GM21717 (cell line): ENCODE measurements at regions not wholly inside any gene's neighbourhood (a gene's known extent, or its start where the extent isn't known, plus 50 kb on each side); places are given as distances from the start of the nearest gene placed in this dataset.

Source experiments
- ATAC-seq: cut with Tn5 transposase; IDR thresholded peaks from one replicate; pipeline ENCODE4 v1.9.1; 2021; ENCODE audit warnings: mild to moderate bottlenecking, moderate library complexity; ENCODE audit not compliant: unreplicated experiment

- no peak for ATAC-seq
These were observed 190.4 kb upstream of the PCDH10 start for GRCh38 chr4:132958457-132959263.

- ATAC-seq = no peak
These were observed 167.5 kb upstream of the PCDH10 start for GRCh38 chr4:132981611-132982010.

- no peak for ATAC-seq
These were observed 166.9 kb upstream of the PCDH10 start for GRCh38 chr4:132982151-132982550.

- ATAC-seq = no peak
These were observed 158.0 kb upstream of the PCDH10 start for GRCh38 chr4:132991111-132991510.

- no peak for ATAC-seq
These were observed 156.4 kb upstream of the PCDH10 start for GRCh38 chr4:132992686-132993085.

- ATAC-seq = peak; percentile 69
These were observed 150.4 kb upstream of the PCDH10 start for GRCh38 chr4:132998585-132999230.

GRCh38 chr4:133000012-133000411, 149.1 kb upstream of the PCDH10 start:
- no peak for ATAC-seq

GRCh38 chr4:133003169-133003568, 145.9 kb upstream of the PCDH10 start:
- no peak for ATAC-seq

- no peak for ATAC-seq
These were observed 134.5 kb upstream of the PCDH10 start for GRCh38 chr4:133014473-133015135.

- ATAC-seq = no peak
These were observed 103.8 kb upstream of the PCDH10 start for GRCh38 chr4:133045288-133045687.

GRCh38 chr4:133046156-133046555, 102.9 kb upstream of the PCDH10 start:
- no peak for ATAC-seq

GRCh38 chr4:133058701-133059100, 90.4 kb upstream of the PCDH10 start:
- no peak for ATAC-seq

GRCh38 chr4:133059117-133059516, 90.0 kb upstream of the PCDH10 start:
- no peak for ATAC-seq

GRCh38 chr4:133062851-133063250, 86.2 kb upstream of the PCDH10 start:
- ATAC-seq = no peak

GRCh38 chr4:133068083-133068482, 81.0 kb upstream of the PCDH10 start:
- no peak for ATAC-seq

GRCh38 chr4:133081246-133081645, 67.8 kb upstream of the PCDH10 start:
- no peak for ATAC-seq

GRCh38 chr4:133084421-133084820, 64.7 kb upstream of the PCDH10 start:
- ATAC-seq = no peak

- ATAC-seq = no peak
These were observed 53.5 kb upstream of the PCDH10 start for GRCh38 chr4:133095591-133095990.

GRCh38 chr4:133096972-133097371, 52.1 kb upstream of the PCDH10 start:
- no peak for ATAC-seq
